ENCODE measurements at regions not wholly inside any gene's neighbourhood (a gene's known extent, or its start where the extent isn't known, plus 50 kb on each side); places are given as distances from the start of the nearest gene placed in this dataset.

DNA sequence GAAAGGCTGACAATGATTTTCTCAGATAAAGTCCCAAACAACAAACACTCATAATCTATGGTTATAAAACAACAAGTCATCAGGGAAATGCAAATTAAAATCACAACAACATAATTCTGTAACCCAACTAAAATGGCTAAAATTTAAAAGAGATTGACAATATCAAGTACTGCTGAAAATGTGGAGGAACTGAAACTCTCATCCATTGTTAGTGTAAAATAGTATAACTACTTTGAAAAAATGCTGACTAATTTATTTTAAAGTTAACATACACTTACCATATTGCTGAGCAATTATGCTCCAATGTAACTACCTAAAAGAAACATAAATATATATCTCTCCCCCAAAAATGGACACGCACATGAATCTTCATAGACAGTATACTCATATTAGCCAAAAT, 245.9 kb upstream of the SPOPL start:
- TF ChIP-seq POLR2AphosphoS5 (IDR thresholded peaks at IDR 0.05; ENCODE audit: borderline replicate concordance, low read depth, low read length) = no peak
- no peak for TF ChIP-seq EZH2 (IDR thresholded peaks at IDR 0.05)
- no peak for TF ChIP-seq FOXP2 (optimal IDR thresholded peaks at IDR 0.05; ENCODE audit: control extremely low read depth, extremely low read length, insufficient read depth)

All from SK-N-MC (cell line).